Hepatocyte (in vitro differentiated cells): ENCODE measurements at regions not wholly inside any gene's neighbourhood (a gene's known extent, or its start where the extent isn't known, plus 50 kb on each side); places are given as distances from the start of the nearest gene placed in this dataset.

Source experiments
- CTCF ChIP-seq: fragments of 200-600 bp; sonication (generic); IDR thresholded peaks from 2 replicates; pipeline ENCODE4 v1.5.1; 2016; ENCODE audit warnings: antibody characterized with exemption, mild to moderate bottlenecking; ENCODE audit not compliant: poor library complexity
- EZH2 ChIP-seq: fragments of 200-600 bp; sonication (generic); IDR thresholded peaks from 2 replicates; pipeline ENCODE4 v1.6.1; 2016; ENCODE audit warnings: antibody characterized with exemption, mild to moderate bottlenecking, borderline replicate concordance

- TF ChIP-seq CTCF (no peak), EZH2 (no peak)
These were observed 312.1 kb upstream of the CDH18 start for GRCh38 chr5:20300110-20300509.
